ENCODE measurements at regions not wholly inside any gene's neighbourhood (a gene's known extent, or its start where the extent isn't known, plus 50 kb on each side); places are given as distances from the start of the nearest gene placed in this dataset.

DNA sequence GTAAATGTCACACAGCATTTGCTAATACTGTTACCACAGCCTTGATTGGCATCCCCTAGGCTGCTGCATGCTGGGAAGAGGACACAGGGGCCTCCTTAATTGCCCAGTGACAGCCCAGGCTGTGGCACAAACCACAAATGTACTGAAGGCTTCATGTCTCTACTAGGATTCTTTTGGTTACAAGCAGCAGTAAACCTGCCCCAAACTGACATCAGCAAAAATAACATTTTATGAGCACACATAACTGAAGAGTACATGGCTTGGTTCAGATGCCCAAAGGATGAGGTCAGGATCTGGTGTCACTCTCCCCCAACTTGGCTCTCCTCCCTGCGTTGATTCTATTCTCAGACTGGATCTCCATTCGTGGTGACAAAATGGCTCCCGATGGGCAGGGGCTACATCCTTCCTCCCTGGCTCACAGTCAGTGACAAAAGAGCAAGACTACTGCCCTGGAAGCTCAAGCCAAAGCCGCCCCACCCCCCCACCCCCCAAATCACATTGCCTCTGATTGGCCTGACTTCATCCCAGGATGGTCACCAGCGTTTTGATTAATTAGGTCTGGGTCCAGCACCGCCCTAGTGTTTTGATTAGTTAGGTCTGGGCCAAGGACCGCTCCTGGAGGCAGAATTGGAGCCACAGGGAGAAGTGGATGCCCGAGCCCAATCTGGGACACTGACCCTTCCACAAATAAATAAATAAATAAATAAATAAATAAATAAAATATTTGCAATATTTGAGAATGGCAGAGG, 180.5 kb upstream of the RBPJ start:
- TF ChIP-seq EZH2 (IDR thresholded peaks at IDR 0.05), result no peak
- no peak for TF ChIP-seq POLR2AphosphoS5 (IDR thresholded peaks at IDR 0.05; ENCODE audit: borderline replicate concordance, low read depth, low read length)
